GM21737 (cell line): ENCODE measurements at regions not wholly inside any gene's neighbourhood (a gene's known extent, or its start where the extent isn't known, plus 50 kb on each side); places are given as distances from the start of the nearest gene placed in this dataset.

Experiments used
- ATAC-seq: cut with Tn5 transposase; IDR thresholded peaks from one replicate; pipeline ENCODE4 v1.9.1; 2021; ENCODE audit warnings: mild to moderate bottlenecking, moderate library complexity; ENCODE audit not compliant: unreplicated experiment

DNA sequence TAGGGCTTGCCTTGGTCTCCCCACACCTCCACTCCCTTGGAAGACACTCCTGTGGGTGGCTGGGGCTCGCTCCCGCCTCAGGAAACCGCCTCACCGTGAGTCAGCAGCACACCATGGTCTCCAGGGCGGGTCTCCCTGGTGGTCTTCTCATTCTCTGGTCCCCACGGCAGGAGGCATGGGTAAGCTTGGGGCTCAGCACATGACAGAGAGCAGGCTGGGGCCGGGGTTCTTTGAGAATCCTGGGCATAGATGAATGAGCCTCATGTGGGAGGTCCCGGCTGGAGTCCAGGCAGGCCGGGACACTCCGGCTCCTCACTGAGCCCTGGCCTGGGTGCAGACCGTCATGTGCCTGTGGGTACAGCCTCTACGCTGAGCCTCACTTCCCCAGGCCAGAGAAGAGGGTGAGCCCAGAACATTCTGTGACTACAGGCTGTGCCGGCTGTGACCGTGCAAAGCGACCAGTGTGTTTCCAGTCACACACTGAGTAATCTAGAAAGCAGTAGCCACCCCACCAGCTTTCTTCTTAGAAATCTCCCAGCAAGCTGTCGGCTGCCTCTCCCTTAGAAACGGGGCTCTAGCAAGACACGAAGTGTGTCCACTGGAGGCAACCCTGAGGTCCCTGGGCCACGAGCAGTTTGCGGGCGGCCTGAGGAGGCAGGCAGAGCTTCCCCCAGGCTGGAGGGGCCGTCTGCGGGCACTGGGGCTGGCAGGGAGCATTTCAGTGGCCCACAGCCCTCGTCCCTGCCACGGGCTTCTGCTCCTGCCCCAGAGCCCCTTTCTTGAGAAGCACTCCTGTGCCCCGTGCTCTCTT, 93.1 kb downstream of the RHOB start:
- ATAC-seq = no peak

DNA sequence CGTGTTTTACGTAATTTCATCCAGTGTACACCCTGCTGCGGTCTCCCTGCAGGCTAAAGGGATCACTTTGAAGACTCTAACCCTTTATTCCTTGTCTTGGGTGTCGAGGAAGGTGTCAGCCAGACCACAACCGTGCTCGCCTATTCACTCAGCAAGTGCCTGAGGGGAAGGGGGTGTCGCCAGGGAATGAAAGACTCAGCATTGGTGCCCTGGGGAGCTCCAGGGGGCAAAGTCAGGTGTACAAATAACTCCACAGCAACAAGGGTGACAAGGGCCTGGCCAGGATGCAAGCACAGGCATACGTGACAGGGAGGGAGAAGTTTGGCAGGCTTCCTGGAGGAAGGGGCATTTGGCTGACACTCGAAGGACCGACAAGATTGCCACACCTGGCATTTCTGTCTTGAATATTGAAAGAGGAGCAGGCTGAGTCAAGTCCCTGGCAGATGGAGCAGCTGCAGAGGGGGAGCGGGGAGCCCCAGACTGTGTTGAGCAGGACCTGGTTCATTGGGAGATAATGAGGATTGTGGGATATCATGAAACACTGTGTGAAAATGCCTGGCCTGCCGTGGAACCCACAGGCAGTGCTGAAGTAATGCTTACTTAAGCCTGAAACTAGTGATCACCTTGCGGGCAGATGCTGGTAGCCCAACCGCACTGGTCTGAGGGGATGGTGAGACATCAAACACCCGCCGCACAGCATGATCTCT, 93.9 kb downstream of the RHOB start:
- no peak for ATAC-seq

DNA sequence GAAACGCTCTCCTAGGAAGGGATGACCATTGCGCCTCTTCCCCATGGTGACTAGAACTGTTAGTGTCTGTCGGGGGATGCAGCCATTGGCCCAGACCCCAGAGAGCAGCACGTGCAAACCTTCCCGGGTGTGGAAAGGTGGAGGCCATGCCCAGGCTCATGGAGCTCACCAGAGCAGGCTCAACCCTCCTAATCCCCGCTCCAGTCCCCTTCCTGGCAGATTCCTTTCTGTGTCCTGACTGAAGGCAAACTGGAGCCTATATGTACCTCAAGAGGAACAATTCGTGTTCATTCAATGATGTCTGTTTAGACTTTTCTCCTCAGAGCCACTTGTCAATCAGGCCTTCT, 94.4 kb downstream of the RHOB start:
- no peak for ATAC-seq

DNA sequence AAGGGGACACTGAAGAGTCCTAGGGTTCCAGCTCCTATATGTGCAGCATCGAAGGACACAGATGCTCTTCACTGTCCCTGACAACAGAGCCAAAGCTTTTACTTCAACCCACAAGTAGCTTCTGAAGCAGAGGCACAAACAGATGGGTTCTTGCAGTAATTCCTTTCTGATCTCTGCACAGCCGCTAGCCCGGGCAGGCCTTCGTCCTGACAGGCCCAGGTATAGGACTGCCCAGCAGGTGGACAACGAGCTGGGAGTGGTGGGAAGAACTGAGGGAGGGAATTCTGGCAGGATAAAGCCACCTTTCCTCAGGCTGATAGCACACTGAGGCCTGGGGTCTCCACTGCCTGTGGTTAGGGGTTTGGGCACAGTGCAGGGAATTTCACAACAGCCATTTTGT, 94.8 kb downstream of the RHOB start:
- no peak for ATAC-seq

DNA sequence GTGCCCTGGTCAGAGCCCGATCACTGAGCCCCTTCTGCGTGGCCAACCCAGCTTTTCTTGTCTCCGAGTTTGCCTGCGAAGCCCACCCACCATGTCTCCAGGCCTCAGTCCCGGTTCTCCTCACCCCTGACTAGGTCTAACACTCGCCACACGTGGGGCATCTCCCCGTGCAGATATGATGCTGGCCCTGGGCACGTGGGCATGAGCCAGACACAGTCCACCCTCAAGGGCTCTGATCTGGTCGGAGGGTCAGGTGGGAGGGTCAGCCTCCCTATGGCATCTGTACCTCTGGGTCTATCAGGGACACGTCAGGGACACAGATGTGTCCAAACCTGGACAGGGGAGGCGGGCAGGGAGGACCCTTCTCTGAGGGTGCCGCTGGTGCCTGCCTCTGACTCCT, 95.4 kb downstream of the RHOB start:
- ATAC-seq = no peak

DNA sequence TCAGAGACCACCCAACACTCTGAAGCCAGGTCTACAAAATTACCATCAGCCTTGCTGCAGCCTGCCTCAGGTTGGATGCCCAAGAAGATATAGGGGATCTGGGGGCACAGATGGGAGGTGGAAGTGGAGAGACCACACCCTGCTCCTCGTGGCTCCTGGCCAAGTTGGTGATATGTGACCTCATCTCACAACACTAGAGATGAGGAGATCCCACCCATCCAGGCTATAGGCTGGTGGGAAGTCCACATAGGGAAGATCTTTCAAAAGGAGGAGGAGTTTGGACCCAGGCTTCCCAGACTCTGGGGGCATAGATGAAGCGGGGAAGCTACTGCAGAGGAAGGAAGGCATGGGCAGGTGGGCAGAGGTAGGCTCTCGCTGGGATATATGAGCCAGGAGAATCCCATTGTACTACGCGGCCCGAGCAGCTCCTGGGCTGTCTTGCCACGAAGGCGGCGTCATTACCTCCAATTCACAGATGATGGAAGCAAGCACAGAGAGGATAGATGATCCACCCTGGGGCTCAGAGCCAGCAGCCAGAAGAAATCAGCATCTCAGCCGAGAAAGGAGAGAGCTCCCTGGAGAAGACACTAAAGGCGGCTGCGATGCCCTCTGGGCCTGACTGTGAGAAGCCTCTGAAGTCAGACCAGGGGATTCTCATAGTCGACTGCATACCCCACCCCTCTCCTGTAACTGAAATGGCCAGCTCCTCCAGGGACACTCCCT, 96.0 kb downstream of the RHOB start:
- no peak for ATAC-seq

DNA sequence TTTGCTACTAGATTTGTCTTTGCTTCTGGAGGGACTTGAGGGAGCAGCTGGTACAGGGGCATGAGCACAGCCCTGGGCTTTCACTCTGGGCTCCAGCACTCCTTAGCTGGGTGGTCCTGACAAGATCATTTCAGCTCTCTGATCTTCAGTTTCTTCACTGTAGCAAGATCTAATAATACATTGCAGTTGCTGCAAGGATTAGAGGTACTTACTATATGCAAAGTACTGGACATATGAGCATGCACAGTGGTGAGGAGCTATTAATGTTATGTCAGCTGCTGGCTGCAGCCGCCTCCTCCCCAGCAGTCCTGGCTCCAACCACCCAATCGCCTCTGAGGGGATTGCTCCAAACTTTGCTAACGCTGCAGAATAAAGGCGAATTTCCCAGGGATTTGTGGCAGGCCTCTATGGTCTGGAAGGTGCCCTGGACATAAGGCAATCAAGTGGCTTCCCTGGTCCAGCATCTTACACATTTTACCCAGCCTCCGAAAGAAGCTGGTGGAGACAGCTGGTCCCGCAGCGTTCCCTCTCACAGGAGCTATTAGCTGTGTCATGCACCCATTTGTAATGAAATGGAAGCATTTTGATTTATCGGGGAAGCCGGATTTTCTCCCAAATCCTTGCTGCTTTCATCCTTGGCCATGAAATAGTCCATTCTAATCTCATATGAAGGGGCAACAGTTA, 96.7 kb downstream of the RHOB start:
- ATAC-seq = no peak

DNA sequence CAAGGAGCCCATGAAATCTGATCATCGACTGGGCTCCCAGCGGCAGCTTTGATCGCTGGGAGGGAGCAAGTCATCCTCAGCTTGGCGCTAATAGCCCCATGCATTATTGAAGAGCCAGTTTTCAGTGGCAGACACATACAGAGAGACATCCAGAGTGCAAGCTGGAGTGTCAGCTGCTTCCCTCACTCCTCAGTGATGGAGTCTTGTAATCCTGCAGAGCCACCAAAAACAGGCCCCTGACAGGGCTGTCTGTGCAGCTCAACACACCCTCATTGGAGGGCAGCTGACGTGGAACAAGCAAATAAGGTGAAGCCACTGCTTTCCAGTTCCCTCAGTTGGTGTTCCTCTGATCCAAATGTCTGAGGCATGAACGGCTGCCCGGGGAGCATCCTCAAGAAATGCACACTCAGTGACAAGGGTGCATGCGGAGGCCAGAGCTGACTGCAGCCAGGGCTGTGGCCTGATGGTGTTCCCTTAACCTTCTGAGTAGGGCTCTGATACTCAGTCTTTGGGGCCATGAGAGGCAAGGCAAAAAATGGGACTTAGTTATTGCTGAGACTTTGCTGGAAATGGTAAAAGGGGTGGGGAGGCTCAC, 97.4 kb downstream of the RHOB start:
- no peak for ATAC-seq

DNA sequence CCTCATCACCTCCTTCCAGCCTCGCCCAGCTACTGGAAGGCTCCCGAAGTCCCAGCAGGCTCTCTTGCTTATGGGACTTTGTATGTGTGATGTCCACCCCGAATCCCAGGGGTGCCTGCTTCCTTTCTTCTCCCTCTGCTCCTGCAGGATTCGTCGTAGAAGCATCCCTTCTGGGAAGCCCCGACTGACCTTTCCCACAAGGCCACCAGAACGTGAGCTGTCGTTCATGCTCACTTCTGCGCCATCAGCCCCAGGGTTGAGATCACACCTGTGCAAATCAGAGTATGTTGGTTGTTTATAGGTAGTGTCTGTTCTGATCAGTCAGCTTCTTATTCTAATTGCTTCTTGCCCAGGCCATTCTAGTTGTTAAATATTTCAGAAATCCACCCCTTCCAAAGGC, 101.8 kb downstream of the HS1BP3 start:
- ATAC-seq = no peak

DNA sequence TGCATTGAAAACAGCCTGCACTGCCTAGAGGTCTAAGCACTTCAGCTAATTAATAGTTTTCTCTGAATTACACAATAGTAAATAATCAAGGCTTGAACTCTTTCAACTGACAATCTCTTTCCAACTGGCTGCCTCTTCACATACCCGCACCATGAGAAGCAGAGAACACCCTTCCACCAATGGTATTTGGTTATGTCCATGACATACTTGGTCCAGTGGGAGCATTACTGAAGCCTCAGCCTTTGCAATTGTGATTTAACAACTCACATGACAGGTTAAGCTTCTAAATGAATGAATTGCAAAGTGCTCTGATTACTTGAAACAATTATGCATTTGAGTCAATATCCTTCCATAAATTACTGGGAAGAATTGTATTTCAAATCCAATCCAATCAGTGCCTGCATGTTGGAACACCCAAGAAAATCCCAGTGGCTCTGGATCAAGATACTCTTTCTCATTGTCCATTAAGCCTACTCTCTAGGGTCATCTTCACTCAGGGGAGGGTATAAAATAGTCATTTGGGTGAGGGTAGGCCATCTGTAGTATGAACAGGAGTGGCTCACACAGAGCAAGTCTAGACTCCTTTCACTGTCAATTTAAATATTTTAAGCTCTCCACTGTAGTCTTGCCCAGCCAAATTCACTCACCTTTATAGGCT, 101.1 kb downstream of the HS1BP3 start:
- ATAC-seq = no peak

DNA sequence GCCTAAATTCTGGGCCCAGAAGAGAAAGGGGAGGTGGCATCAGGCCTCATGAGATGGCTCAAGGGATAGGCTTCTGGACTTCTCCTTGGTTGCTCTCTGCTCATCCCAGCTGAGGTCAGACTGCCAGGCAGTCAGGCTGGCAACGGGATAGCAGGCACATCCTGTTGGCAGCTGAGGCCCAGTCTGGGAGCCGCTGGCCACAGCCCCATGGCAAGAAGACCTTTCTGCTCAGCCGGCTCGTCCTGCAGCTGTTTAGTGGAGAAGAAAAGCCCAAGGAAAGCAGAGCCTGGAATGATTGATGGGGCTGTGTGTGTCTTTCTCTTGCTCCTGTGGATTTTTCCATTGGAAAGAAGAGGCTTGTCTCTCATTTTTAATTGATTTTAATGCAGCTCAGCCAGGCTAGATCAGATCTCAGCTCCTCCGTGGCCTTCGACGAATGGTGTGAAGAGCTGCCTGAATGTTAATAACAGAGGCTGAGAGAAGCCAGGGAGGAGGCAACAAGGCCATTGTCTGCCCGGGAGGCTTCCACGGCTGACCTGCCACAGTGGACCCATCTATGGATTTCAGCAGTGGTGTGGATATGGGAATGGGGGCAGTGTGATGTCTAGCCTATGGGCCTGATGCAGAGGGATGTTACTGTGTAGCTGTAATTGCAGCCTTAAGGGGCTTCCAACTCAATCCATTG, 99.5 kb downstream of the HS1BP3 start:
- ATAC-seq = no peak

DNA sequence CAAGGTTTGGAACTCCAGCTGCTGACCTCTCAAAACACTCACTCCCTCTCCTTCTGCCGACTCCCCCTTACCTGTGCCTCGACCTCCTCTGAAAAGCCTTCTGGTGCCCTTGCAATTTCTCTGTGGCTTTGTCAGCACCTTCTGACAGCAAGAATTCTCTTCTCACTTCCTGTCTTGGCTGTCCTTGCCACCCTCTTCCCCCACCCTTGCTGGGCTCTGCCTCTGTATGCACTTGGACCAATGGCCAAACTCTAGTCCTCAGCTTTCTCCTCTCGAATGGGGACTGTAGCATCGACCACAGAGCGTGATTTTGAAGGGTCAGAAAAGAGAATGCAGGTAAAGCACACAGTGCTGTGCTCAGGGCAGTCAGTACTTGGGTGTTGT, 99.0 kb downstream of the HS1BP3 start:
- no peak for ATAC-seq

DNA sequence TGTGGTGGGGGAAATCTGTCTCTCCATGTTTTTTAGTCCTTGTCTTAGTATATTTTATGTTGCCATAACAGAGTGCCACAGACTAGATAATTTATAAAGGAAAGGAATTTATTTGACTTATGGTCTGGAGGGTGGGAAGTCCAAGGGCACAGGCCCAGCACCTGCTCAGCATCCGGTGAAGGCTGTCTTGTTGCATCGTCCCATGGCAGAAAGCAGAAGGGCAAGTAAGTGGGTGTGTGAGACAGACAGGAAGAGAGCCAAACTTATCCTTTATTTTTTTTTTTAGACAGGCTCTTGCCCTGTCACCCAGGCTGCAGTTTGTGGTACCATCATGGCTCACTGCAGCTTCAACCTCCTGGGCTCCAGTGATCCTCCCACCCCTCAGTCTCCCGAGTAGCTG, 98.1 kb downstream of the HS1BP3 start:
- no peak for ATAC-seq

DNA sequence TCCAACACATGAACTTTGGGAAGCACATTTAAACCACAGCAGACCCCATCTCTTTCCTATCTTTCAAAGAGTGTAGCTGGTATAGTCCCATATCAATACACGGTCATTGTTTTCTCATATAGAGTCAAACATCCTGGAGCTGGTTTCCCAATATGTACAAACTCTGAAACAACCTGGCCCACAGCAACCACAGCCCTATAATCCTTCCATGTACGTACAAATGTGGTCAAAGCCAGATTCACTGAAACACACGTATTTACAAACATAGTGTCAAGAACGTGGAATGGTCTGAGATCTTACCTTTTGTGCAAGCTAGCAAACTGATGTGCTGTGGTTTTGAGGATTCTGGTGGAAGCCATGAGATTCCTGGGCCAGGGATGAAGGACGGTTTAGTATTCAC, 97.3 kb downstream of the HS1BP3 start:
- no peak for ATAC-seq

DNA sequence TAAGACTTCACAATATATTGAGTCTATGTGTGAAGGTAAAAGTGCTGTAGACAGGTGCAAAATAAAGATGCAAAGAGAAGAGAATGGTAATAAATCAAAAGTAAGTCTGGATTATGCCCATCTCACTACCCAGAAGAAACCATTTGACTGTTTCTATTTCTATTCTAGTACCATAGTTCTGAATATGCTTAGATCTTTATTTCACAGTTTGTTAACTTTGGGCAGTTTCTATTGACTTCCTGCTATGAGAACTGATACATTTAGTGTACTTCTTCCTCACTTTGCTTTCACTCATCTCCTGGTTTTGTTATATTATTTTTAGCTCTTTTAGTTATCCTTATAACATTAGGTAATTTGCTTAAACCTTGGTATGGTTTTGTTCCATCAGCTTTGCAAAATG, 94.9 kb downstream of the HS1BP3 start:
- no peak for ATAC-seq

DNA sequence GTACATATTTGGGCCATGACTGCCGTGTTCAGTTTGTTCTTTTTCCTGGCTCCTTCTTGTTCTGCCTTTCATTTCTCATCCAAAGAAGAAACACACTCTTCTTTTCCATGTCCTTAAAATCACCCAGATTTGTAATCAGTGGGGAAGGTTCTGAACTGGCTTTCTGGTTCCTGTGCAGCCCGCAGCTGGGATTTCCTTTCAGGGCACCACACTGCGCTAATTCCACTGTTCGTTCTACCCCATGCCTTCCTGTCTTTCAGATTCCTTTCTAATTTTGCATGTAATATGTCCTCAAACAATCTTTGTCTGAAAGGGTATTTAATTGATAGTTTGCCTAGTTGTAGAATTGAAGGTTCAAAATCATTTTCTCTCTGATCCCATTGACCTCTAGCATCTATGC, 94.1 kb downstream of the HS1BP3 start:
- no peak for ATAC-seq

DNA sequence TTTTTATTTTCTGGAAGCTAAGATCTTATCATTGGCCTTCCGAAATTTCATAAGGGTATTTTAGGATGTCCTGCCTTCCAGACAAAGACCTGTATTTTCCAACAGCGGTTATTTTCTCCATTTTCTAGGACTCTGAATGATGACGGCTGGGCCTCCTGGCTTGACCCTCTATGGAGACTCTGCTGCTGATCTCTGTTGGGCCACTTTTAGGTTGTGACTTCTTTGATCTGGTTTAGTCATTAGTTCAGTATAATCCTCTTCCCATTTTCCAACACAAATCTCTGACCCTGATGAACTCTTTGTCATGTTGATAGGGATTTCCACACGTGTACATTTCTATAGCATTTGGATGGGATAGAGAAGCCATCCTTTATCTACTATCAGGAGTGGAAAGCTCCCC, 93.7 kb downstream of the HS1BP3 start:
- ATAC-seq = no peak

DNA sequence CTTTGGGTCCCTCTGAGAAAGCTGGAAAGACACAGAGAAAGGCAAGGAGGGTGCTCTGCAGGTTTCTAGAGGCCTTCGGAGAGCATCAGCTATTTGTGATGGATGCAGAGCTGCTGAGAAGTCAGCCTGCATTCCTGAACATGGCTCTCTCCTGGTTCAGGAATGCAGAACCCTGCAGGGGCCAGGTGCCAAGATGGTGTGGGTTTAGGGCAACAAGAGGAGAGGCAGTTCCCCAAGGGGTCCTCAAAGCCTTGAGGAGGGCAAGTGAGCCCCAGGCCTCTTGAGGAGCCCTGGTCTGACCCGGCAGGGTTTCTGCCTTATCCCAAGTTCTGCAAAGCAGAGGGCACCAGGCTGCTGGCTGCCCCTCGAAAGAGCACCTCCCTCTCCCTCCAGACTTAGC, 93.3 kb downstream of the HS1BP3 start:
- ATAC-seq = no peak

DNA sequence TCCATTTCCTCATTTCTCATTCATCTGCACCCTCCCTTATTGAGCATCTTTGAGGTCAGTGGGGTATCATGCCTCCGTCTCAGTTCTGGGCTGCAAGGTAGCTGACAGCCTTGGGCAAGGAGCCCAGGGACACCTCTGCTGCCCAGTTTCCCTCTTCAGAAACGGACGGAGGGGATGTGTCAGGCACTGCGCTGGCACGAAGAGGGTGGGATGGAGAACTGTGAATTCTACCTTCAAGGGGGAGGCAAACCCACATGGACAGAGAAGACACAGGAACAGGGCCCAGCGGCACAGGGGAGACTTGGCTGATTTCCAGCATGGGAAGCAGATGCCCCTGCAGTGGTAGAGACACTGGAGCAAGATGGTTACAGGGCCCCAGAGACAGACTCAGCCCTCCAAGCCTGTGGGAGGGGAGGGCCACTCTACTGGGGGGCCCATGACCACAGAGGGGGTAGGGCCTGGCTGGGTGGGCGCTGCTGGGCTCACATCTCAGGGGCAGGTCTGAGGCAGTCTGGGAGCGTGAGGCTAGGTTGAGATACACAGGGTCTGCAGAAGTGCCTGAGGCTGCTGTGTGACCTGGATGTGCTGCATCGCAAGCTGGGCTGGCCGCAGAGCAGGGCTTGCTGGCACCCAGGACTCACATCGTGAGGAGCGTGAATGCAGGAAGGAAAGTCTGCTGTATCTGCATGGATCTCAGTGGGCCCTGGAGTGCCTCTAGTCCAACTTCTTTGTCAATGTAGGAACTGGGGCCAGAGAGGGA, 92.3 kb downstream of the HS1BP3 start:
- no peak for ATAC-seq
